ENCODE measurements at regions not wholly inside any gene's neighbourhood (a gene's known extent, or its start where the extent isn't known, plus 50 kb on each side); places are given as distances from the start of the nearest gene placed in this dataset.
"Not testable (repeated sequence)": the region's sequence is repeated elsewhere in the genome, so short reads cannot be mapped to it uniquely, and the experiment has no call there.

DNA sequence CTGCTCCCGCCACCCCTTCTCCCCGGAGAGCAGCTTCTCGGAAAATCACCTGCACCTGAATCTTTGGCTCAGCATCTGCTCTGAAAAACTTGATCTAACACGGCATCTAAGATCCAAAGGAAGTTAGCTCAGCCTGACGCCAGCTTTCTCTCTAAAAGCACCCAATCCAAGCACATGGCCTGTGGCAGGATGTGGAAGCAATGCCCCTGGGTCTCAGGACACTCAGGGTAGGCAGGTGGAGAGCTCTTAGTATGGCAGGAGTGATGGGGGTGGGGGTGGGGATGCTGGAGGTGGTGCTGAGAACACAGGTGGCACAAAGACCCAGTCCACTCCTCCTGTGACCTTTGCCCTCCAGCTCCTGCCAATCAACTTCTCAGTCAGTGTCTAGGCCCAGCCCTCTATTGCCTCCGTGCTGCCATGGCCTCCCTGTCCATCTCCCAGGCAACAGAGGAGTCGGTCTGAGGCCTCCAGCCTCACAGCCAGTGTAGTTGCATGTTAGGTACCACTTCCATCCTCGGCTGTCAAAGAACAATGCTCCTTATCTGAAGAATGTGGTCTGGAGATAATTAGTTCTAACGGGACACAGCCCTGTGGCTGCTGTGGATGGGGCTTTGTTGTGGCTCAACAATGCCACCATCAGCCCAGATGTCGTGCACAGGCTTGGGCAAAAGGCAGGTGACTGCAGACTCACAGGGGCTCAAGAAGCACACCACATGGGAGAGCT is 180.0 kb upstream of the C14orf180 start:
- no peak overlapping the region for H3K4me3 ChIP-seq (ENCODE audit: low read length)
- DNase-seq (ENCODE audit: low read depth, low spot score), result peak; percentile 76

GRCh38 chr14:104400355-104400754 is 179.2 kb upstream of the C14orf180 start:
- no peak for DNase-seq (ENCODE audit: low read depth, low spot score)

DNA sequence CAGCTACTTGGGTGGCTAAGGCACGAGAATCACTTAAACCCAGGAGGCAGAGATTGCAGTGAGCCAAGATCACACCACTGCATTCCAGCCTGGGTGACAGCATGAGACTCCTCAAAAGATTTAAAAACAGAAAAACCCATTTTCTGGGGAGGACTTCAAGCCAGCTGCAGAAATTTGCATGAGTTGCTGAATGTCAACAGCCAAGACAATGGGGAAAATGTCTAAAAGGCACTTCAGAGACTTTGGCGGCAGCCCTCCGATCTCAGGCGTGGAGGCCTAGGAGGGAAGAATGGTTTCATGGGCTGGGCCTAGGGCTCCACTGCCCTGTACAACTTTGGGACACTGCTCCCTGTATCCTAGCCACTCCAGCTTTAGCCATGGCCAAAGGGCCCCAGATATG is 177.8 kb upstream of the C14orf180 start:
- no peak overlapping the region for H3K4me3 ChIP-seq (ENCODE audit: low read length)
- no peak for DNase-seq (ENCODE audit: low read depth, low spot score)

More at GRCh38 chr14:104400355-104400754, 179.2 kb upstream of the C14orf180 start:
- H3K4me3 ChIP-seq (ENCODE audit: low read length), result no peak overlapping the region

- not testable (repeated sequence) for H3K4me3 ChIP-seq (ENCODE audit: low read length); DNase-seq (ENCODE audit: low read depth, low spot score)
Measured at GRCh38 chr14:104402303-104402702, 177.3 kb upstream of the C14orf180 start.

DNA sequence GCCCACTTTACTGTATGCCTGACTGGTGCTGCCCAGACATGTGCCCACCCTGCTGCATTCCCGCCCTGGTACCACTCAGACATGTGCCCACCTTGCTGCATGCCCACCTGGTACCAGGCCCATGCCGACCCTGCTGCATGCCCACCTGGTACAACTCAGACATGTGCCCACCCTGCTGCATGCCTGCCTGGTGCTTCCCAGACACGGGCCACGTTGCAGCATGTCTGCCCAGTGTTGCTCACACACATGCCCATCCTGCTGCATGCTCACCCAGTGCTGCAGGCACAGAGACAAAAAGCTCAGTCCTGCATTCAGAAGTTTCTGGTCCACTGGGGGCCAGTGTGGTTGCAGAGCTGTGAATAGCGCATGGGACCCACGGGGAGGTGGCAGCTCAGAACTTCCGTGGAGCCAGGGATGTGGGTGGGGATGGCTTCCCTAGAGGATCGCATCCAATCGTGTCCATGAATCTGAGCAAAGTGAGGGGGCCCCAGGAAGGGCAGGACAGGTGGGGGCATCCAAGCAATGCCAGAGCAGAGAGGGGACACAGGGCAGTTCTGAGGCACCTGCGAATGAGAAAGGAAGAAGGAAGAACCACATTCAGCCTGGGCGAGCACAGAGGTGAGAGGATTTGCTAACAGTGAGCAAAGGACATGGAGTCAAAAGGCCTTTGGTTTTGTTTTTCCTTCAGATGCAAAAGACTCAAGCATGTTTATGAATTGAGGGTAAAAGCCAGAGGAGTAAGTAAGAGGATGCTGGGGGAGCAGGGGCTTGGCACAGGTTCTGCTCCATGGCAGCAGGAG is 175.9 kb upstream of the C14orf180 start:
- no peak for DNase-seq (ENCODE audit: low read depth, low spot score)
- no peak overlapping the region for H3K4me3 ChIP-seq (ENCODE audit: low read length)

GRCh38 chr14:104404922-104405321 is 174.6 kb upstream of the C14orf180 start:
- no peak for DNase-seq (ENCODE audit: low read depth, low spot score)

DNA sequence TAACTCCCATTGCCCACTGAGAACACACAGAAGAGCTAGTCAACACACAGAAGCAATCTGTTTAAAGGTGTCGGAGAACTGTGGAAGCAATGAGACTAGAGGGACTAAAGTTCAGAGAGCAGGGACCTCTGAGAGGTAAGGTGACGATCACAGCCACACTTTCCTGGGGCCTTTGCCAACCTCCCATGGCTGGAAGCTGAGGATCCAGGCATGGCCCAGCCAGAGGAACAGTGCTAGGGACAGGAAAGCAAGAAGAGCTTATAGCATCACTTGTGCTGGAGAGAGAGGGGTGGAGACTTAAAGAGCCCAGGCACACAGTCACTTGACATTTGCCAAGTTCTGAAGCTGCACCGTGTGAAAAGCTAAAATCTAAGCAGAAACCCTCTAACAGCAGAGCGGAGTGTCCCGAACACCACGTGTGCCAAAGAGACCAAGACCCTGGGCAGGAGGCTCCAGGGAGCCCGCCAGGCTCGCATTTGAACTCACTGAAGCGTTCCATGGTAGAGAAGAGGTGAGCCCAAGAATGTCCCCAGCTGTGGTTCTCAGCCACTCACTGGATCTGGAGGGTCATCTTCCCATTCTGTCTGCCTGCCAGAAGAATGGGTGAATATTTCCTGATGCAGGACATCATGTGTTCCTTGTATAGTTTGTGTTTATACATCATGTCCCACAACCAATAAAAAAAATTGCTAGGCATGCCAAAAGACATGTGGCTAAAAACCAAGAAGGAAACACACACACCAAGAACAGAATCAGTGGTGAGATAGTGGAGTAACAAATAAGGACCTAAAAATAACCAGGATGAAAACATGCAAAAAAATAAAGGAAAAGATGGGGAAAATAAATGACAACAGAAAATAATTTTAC is 174.0 kb upstream of the C14orf180 start:
- DNase-seq (ENCODE audit: low read depth, low spot score), result no peak
- H3K4me3 ChIP-seq (ENCODE audit: low read length), result no peak overlapping the region

More at GRCh38 chr14:104404922-104405321, 174.6 kb upstream of the C14orf180 start:
- no peak overlapping the region for H3K4me3 ChIP-seq (ENCODE audit: low read length)

- H3K4me3 ChIP-seq (ENCODE audit: low read length), result no peak overlapping the region
- no peak for DNase-seq (ENCODE audit: low read depth, low spot score)
Measured at GRCh38 chr14:104406831-104407230, 172.7 kb upstream of the C14orf180 start.

GRCh38 chr14:104416383-104416782 is 163.2 kb upstream of the C14orf180 start:
- no peak overlapping the region for H3K4me3 ChIP-seq (ENCODE audit: low read length)
- DNase-seq (ENCODE audit: low read depth, low spot score), result no peak

GRCh38 chr14:104419865-104420505 is 159.6 kb upstream of the C14orf180 start:
- H3K4me3 ChIP-seq (ENCODE audit: low read length), result no peak overlapping the region
- DNase-seq (ENCODE audit: low read depth, low spot score), result no peak

DNA sequence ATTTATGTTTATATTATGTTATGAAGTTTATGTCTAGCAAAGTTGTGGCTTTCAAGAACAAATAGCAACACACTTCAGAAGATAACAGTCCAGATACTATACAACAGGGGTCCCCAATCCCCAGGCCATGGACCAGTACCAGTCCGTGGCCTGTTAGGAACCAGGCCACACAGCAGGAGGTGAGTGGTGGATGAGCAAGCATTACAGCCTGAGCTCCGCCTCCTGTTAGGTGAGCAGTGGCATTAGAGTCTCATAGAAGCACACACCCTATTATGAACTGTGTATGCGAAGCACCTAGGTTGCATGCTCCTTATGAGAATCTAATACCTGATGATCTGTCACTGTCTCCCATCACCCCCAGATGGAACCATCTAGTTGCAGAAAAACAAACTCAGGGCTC is 159.0 kb upstream of the C14orf180 start:
- not testable (repeated sequence) for DNase-seq (ENCODE audit: low read depth, low spot score); H3K4me3 ChIP-seq (ENCODE audit: low read length)

DNA sequence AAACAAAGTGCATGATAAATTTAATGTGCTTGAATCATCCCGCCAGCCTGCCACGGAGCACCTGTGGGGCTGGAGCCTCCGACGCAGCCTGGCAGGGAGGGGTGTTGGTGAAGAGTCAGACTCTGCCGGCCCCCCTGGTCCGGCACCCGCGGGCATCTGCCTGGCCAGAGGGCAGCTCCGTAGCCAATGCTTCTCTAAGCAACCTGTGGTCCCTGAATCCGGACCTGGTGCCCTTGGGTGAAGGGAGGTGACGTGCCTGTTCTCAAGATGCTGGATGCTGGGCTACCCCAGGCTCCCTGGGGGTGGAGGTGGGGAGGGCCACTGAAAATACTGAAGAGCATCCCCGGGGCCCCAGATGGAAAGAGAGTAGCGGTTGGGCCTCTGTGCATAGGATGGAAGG is 158.6 kb upstream of the C14orf180 start:
- H3K4me3 ChIP-seq (ENCODE audit: low read length), result no peak overlapping the region
- DNase-seq (ENCODE audit: low read depth, low spot score), result no peak

DNA sequence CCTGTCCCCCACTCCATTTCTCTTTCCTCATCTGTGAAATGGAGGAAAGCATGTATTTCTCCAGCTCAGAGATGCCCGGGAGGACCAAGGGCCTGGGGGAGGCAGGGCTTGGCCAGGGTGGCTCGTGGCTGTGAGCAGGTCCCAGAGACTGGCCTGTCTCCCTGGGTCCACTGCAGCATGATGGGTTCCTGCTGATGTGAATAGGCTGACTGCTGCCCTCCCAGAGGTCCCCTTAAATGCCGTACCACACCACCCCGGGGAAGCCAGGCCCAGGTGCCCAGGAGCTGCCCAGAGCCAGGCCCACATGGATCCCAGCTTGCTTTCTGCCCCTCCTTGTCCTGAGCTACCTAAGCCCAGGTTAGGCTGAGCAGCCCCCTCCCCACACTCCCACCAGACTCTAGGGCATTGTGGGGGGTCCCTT is 158.2 kb upstream of the C14orf180 start:
- no peak for DNase-seq (ENCODE audit: low read depth, low spot score)
- no peak overlapping the region for H3K4me3 ChIP-seq (ENCODE audit: low read length)

DNA sequence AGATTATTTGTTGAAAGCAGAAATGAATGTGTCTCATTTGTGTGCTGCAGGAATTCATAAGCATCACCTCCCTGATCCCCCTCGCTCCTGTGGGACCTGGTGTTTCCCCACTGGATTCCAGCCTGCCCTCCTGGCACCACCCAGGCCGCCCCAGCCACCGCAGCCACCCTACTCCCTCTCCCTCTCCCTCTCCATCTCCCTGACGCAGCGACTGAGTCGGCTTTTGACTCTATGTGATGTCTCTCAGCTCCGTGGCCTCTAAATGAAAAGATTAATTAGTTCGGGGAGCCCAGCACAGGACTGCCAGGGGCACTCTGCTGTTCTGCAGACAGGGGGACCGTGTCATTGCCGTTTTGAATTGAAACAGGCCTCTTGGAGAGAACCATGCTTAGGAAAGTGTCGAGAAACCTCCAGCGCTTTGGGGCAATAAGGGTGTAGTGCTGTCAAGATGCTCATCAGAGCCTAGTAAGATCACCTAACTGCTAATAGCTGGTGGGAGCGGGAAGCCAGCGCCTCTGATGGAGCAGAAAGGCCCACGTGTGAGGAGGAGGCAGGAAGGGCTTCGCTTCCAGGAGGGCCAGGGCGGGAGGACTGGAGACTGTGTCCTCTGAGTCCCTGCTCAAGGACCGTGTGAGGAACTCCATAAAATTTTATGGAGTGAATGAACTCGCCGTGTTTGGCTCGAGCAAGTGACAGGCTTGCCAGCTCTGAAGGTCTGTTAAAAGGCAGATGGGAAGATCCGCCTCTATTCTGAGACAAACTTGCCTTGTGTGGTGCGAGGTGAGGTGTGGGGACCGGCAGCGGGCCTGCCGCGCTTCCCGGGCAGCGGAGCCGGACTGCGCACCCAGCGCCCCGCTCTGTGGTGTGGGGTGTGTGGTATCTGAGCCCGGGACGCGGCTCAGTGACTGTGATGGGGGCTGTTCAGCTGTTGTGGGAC is 157.4 kb upstream of the C14orf180 start:
- no peak overlapping the region for H3K4me3 ChIP-seq (ENCODE audit: low read length)
- DNase-seq (ENCODE audit: low read depth, low spot score), result no peak

DNA sequence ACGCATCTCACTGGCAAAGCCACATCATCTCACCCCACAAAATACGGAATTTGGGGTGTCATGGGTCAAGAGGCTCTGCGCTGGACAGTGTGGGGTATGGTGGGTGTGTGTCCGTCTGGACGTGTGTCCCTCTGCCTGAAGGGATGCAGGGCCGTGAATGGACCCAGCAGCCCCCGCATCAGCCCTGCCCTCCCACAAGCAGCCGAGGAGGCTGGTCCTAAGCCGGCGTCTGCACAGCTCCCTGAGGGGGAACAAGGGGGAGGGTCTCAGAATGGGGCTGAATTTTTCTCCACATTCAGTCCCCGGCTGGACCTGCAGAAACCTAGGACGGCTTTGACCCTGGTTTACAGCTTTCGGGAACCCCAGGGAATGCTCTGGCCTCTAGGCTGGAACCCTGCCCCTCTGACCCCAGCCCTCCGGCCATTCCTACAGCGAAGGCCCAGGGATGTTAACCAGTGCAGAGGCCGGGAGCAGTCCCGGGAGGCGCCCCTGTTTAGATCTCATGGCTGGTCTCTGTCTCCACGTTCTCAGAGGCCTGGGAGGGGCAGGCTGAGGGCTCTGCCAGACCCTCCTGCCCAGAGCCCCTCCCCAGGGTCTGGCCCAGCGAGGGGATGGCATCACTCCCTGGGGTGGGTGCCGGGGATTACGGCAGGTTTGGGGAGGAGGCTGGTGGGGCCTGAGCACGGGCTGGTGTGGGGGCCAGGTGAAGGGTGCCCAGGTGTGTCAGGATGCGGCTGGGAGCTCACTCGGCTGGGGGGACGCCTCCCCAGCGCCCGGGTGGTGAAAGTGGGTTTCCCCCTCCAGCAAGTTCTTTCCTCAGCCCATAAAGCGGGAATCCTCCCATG is 156.5 kb upstream of the C14orf180 start:
- no peak for DNase-seq (ENCODE audit: low read depth, low spot score)
- H3K4me3 ChIP-seq (ENCODE audit: low read length), result no peak overlapping the region

DNA sequence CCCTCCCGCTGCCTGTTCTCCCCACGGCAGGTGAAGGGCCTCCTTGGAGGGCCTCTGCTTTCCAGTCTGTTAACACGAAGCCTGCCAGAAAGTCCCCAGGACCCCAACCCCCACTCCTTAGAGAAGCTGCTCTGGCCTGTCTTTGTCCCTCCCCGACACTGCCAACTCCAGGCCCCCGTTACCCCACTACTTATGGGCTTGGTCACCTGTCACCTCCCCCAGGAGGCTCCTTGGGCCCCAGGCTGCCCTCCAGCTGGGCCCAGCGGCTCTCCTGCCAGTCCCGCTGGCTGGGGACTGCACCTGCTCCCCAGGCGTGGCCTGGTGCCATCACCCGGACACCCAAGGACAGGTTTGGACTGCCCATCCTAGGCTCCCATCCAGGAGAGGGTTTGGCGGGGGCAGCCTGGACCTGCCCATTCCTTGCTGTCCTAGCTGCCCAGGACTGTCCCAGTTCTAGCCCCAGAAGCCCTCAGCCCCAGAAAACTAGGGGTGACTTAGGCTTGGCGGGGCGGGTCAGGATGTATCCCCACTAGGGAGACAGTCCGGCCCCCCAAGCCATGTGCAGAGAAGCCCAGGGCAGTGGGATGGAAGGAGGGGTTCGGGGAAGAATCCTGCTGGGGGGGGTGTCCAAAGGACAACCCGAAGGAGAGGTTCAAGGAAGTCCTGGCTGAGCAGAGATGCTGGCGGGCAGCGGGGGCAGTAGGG is 155.7 kb upstream of the C14orf180 start:
- H3K4me3 ChIP-seq (ENCODE audit: low read length), result no peak overlapping the region
- DNase-seq (ENCODE audit: low read depth, low spot score), result no peak
